HuH-7.5 (cell line): ENCODE measurements at regions not wholly inside any gene's neighbourhood (a gene's known extent, or its start where the extent isn't known, plus 50 kb on each side); places are given as distances from the start of the nearest gene placed in this dataset.

Experiments used
- DNase-seq: peaks from one replicate; pipeline ENCODE4 v3.0.0; 2011; ENCODE audit warnings: low spot score

- no peak for DNase-seq
Observed at GRCh38 chr2:126774761-126775160, 118.8 kb downstream of the GYPC start.

- no peak for DNase-seq
Observed at GRCh38 chr2:126775300-126775985, 119.5 kb downstream of the GYPC start.

- no peak for DNase-seq
Observed at GRCh38 chr2:126776255-126776654, 120.3 kb downstream of the GYPC start.

- peak; percentile 74 for DNase-seq
Observed at GRCh38 chr2:126776692-126777619, 121.0 kb downstream of the GYPC start.

- no peak for DNase-seq
Observed at GRCh38 chr2:126777620-126777978, 121.1 kb upstream of the TEX51 start.

GRCh38 chr2:126778561-126779501 is 119.9 kb upstream of the TEX51 start:
- no peak for DNase-seq

- no peak for DNase-seq
Observed at GRCh38 chr2:126781206-126781605, 117.5 kb upstream of the TEX51 start.

- no peak for DNase-seq
Observed at GRCh38 chr2:126781806-126782205, 116.9 kb upstream of the TEX51 start.

- no peak for DNase-seq
Observed at GRCh38 chr2:126782648-126783047, 116.0 kb upstream of the TEX51 start.

GRCh38 chr2:126783341-126783740 is 115.3 kb upstream of the TEX51 start:
- DNase-seq: no peak

- no peak for DNase-seq
Observed at GRCh38 chr2:126784045-126784444, 114.6 kb upstream of the TEX51 start.

GRCh38 chr2:126784621-126785020 is 114.1 kb upstream of the TEX51 start:
- no peak for DNase-seq

- no peak for DNase-seq
Observed at GRCh38 chr2:126785236-126785635, 113.5 kb upstream of the TEX51 start.

GRCh38 chr2:126785862-126786261 is 112.8 kb upstream of the TEX51 start:
- no peak for DNase-seq

GRCh38 chr2:126786765-126787164 is 111.9 kb upstream of the TEX51 start:
- DNase-seq: no peak

GRCh38 chr2:126787289-126787688 is 111.4 kb upstream of the TEX51 start:
- no peak for DNase-seq

- DNase-seq: no peak
Observed at GRCh38 chr2:126788113-126788512, 110.6 kb upstream of the TEX51 start.

GRCh38 chr2:126788652-126789051 is 110.0 kb upstream of the TEX51 start:
- DNase-seq: no peak

GRCh38 chr2:126790987-126791780 is 107.5 kb upstream of the TEX51 start:
- no peak for DNase-seq

- no peak for DNase-seq
Observed at GRCh38 chr2:126792186-126792585, 106.5 kb upstream of the TEX51 start.

GRCh38 chr2:126792993-126793392 is 105.7 kb upstream of the TEX51 start:
- no peak for DNase-seq
